Panc1 (cell line): ENCODE measurements at regions not wholly inside any gene's neighbourhood (a gene's known extent, or its start where the extent isn't known, plus 50 kb on each side); places are given as distances from the start of the nearest gene placed in this dataset.

Experiments used
- POLR2AphosphoS5 ChIP-seq: IDR thresholded peaks from 2 replicates; pipeline ENCODE4 v1.6.1; 2012; ENCODE audit warnings: mild to moderate bottlenecking, low read depth, low read length, moderate library complexity
- REST ChIP-seq, 2 experiments: IDR thresholded peaks; 2 replicates each; pipeline ENCODE4 v1.6.1; 2011 to 2012; ENCODE audit warnings: low read depth in 2 of 2, control low read depth in 1 of 2, low read length in 1 of 2, mild to moderate bottlenecking in 1 of 2, moderate library complexity in 1 of 2; ENCODE audit not compliant: insufficient read depth in 1 of 2
- SIN3A ChIP-seq: IDR thresholded peaks from 2 replicates; pipeline ENCODE4 v1.6.1; 2012; ENCODE audit warnings: low read depth, mild to moderate bottlenecking, low read length, moderate library complexity, borderline replicate concordance; ENCODE audit not compliant: insufficient read depth
- TCF7L2 ChIP-seq: IDR thresholded peaks from 2 replicates; pipeline ENCODE4 v1.6.1; 2011; ENCODE audit warnings: mild to moderate bottlenecking, low read depth, low read length, inconsistent platforms
- TF ChIP-seq, protein P1 (sequence below): fragments of 450-650 bp; IDR thresholded peaks from 2 replicates; pipeline ENCODE4 v1.5.1; 2017; ENCODE audit warnings: mild to moderate bottlenecking

- TF ChIP-seq, protein P1, sequence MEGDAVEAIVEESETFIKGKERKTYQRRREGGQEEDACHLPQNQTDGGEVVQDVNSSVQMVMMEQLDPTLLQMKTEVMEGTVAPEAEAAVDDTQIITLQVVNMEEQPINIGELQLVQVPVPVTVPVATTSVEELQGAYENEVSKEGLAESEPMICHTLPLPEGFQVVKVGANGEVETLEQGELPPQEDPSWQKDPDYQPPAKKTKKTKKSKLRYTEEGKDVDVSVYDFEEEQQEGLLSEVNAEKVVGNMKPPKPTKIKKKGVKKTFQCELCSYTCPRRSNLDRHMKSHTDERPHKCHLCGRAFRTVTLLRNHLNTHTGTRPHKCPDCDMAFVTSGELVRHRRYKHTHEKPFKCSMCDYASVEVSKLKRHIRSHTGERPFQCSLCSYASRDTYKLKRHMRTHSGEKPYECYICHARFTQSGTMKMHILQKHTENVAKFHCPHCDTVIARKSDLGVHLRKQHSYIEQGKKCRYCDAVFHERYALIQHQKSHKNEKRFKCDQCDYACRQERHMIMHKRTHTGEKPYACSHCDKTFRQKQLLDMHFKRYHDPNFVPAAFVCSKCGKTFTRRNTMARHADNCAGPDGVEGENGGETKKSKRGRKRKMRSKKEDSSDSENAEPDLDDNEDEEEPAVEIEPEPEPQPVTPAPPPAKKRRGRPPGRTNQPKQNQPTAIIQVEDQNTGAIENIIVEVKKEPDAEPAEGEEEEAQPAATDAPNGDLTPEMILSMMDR, result no peak
- TF ChIP-seq TCF7L2 (no peak), REST (IDR thresholded peaks at IDR 0.05; ENCODE audit: insufficient read depth in 1 of 2, low read depth in 2 of 2, low read length in 1 of 2) (no peak), POLR2AphosphoS5 (no peak), SIN3A (no peak)
Measured at GRCh38 chr4:174012135-174012885, 271.2 kb downstream of the FBXO8 start.
